ENCODE measurements at regions not wholly inside any gene's neighbourhood (a gene's known extent, or its start where the extent isn't known, plus 50 kb on each side); places are given as distances from the start of the nearest gene placed in this dataset.

DNA sequence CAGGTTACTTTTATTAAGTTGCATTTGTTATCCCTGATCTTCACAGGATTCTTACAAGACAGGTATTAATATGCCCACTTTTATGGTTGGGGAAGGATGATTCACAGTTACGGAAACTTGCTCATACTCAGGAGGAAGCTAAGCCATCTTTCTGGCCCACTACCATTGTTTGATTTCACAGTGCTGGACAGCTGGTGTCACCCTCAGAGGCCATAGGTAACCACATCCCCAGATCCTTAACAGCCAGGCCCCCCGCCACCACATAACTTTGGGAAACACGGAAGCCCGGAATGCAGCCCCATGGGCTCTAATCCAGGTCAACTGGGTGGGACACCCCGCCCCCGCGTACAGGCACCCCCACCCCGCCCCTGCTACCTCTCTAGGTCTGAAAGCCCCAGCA is 119.7 kb downstream of the IRS2 start:
- H3K36me3 ChIP-seq: no peaks in the 10 kb centered on the region
- TF ChIP-seq, protein P1, sequence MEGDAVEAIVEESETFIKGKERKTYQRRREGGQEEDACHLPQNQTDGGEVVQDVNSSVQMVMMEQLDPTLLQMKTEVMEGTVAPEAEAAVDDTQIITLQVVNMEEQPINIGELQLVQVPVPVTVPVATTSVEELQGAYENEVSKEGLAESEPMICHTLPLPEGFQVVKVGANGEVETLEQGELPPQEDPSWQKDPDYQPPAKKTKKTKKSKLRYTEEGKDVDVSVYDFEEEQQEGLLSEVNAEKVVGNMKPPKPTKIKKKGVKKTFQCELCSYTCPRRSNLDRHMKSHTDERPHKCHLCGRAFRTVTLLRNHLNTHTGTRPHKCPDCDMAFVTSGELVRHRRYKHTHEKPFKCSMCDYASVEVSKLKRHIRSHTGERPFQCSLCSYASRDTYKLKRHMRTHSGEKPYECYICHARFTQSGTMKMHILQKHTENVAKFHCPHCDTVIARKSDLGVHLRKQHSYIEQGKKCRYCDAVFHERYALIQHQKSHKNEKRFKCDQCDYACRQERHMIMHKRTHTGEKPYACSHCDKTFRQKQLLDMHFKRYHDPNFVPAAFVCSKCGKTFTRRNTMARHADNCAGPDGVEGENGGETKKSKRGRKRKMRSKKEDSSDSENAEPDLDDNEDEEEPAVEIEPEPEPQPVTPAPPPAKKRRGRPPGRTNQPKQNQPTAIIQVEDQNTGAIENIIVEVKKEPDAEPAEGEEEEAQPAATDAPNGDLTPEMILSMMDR (IDR thresholded peaks at IDR 0.05): no peak
- peak overlapping the region; percentile 51 for H3K27ac ChIP-seq
- no peaks in the 10 kb centered on the region for H3K27me3 ChIP-seq
- H3K9me3 ChIP-seq: no peaks in the 10 kb centered on the region
- H3K4me1 ChIP-seq (ENCODE audit: control insufficient read depth in 1 of 2, insufficient read depth in 1 of 2, low read depth in 1 of 2, low read length in 1 of 2): peaks cover 27 to 34% of the 10 kb centered on the region in 2 experiments
- H3K4me3 ChIP-seq (ENCODE audit: low read depth in 1 of 2, low read length in 1 of 2): no peak overlapping the region

GRCh38 chr13:109665781-109666249 is 120.6 kb downstream of the IRS2 start:
- no peaks in the 10 kb centered on the region for H3K27me3 ChIP-seq
- TF ChIP-seq, protein P1 (IDR thresholded peaks at IDR 0.05): no peak
- H3K4me1 ChIP-seq (ENCODE audit: control insufficient read depth in 1 of 2, insufficient read depth in 1 of 2, low read depth in 1 of 2, low read length in 1 of 2): peaks cover 26 to 33% of the 10 kb centered on the region in 2 experiments
- H3K4me3 ChIP-seq (ENCODE audit: low read depth in 1 of 2, low read length in 1 of 2): no peak overlapping the region
- no peaks in the 10 kb centered on the region for H3K9me3 ChIP-seq
- no peak overlapping the region for H3K27ac ChIP-seq
- H3K36me3 ChIP-seq: no peaks in the 10 kb centered on the region

DNA sequence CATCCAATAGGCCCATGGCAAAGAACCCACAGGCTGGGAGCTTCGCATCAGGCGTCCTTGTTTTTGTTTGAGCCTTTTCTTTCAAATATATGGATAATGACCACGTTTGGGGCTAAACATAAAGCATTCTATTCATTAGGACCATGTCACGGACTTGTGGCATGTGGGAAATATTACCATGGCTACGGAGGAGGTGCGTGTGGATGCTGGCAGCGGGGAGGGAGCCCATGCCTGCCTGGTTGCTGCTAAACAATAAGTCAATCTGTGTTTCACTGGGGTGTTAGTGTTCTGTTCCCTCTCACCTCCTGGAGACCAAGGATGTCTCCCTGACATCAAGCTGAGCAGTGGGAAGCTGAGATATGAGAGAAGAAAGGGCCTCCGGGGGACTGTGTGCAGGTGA is 121.1 kb downstream of the IRS2 start:
- Histone ChIP-seq H3K27me3 (no peaks in the 10 kb centered on the region), H3K4me3 (ENCODE audit: low read depth in 1 of 2, low read length in 1 of 2) (no peak overlapping the region), H3K27ac (no peak overlapping the region), H3K36me3 (no peaks in the 10 kb centered on the region), H3K4me1 (ENCODE audit: control insufficient read depth in 1 of 2, insufficient read depth in 1 of 2, low read depth in 1 of 2, low read length in 1 of 2) (peaks cover 26 to 33% of the 10 kb centered on the region in 2 experiments), H3K9me3 (no peaks in the 10 kb centered on the region)
- TF ChIP-seq, protein P1 (IDR thresholded peaks at IDR 0.05): no peak

DNA sequence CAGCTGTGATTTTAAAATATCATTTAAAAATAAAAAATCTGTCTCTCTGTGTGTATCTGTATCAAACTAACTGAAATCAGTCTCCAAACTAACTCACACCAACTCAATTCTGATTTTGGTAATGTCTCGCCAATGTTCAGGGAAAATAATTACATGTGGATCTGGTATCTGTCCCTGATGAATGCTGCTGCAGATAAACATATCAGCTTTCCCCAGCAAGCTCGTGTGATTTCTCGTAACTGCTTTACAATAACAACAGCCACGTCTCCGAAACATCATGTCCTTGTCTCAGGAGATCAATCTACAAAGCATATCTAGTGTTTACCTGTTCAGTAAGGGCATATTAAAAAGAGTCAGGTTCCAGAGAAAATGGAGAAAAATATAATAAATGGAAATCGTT is 129.0 kb downstream of the IRS2 start:
- Histone ChIP-seq H3K4me3 (ENCODE audit: low read depth in 1 of 2, low read length in 1 of 2) (no peak overlapping the region), H3K27ac (peak overlapping the region; percentile 95), H3K4me1 (ENCODE audit: control insufficient read depth in 1 of 2, insufficient read depth in 1 of 2, low read depth in 1 of 2, low read length in 1 of 2) (peaks cover 45 to 50% of the 10 kb centered on the region in 2 experiments), H3K9me3 (no peaks in the 10 kb centered on the region), H3K36me3 (no peaks in the 10 kb centered on the region), H3K27me3 (no peaks in the 10 kb centered on the region)
- TF ChIP-seq, protein P1 (IDR thresholded peaks at IDR 0.05): no peak

GRCh38 chr13:109656206-109656605 is 130.2 kb downstream of the IRS2 start:
- Histone ChIP-seq H3K36me3 (no peaks in the 10 kb centered on the region), H3K27me3 (no peaks in the 10 kb centered on the region), H3K4me1 (ENCODE audit: control insufficient read depth in 1 of 2, insufficient read depth in 1 of 2, low read depth in 1 of 2, low read length in 1 of 2) (peaks cover 57 to 62% of the 10 kb centered on the region in 2 experiments), H3K27ac (peak overlapping the region; percentile 95), H3K4me3 (ENCODE audit: low read depth in 1 of 2, low read length in 1 of 2) (peak overlapping the region in 1 of 2 experiments; percentile 44), H3K9me3 (no peaks in the 10 kb centered on the region)
- TF ChIP-seq, protein P1 (IDR thresholded peaks at IDR 0.05): no peak

DNA sequence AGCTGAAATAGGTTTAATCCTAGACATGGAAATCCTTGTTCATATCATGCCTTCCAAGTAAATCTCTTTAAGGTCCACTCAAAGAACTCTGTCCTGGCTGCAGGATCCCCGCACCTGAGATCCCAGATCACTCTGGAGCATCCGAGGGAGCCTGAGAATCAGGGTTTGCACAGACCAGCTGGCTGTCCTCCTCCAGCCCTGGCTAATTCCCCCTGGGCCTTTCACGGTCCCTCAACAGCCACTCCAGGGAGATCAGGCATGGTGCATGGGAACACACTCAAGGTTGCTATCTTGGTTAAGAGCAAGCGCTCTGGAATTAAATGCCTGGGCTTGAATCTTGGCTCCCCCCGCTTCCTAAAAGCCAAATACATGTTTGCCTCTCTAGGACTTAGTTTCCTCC is 130.8 kb downstream of the IRS2 start:
- TF ChIP-seq, protein P1 (IDR thresholded peaks at IDR 0.05): no peak

More for the DNA sequence above, 130.8 kb downstream of the IRS2 start:
- Histone ChIP-seq H3K27me3 (no peaks in the 10 kb centered on the region), H3K36me3 (no peaks in the 10 kb centered on the region), H3K9me3 (no peaks in the 10 kb centered on the region), H3K27ac (peak overlapping the region; percentile 95), H3K4me3 (ENCODE audit: low read depth in 1 of 2, low read length in 1 of 2) (peak overlapping the region in 1 of 2 experiments; percentile 44), H3K4me1 (ENCODE audit: control insufficient read depth in 1 of 2, insufficient read depth in 1 of 2, low read depth in 1 of 2, low read length in 1 of 2) (peaks cover 63 to 68% of the 10 kb centered on the region in 2 experiments)

All from neutrophil (primary cell).